Hippocampal formation (tissue), 2 donors: ENCODE measurements at regions not wholly inside any gene's neighbourhood (a gene's known extent, or its start where the extent isn't known, plus 50 kb on each side); places are given as distances from the start of the nearest gene placed in this dataset.

Experiments used
- DNase-seq, 2 donors: peaks; one replicate each; lab custom pipeline; 2025; lab: John Stamatoyannopoulos, UW

- DNase-seq: no peak
These were observed 125.8 kb downstream of the NTMT2 start for GRCh38 chr1:170271430-170272161.

GRCh38 chr1:170273291-170274130, 127.8 kb downstream of the NTMT2 start:
- no peak for DNase-seq

GRCh38 chr1:170274131-170274501, 128.4 kb downstream of the NTMT2 start:
- DNase-seq: no peak

- DNase-seq: no peak
These were observed 132.2 kb downstream of the NTMT2 start for GRCh38 chr1:170277985-170278384.

- DNase-seq: no peak
These were observed 138.3 kb downstream of the NTMT2 start for GRCh38 chr1:170284016-170284415.

GRCh38 chr1:170284512-170284911, 138.8 kb downstream of the NTMT2 start:
- no peak for DNase-seq

GRCh38 chr1:170284951-170285350, 139.2 kb downstream of the NTMT2 start:
- no peak for DNase-seq

GRCh38 chr1:170288155-170288554, 142.4 kb downstream of the NTMT2 start:
- no peak for DNase-seq

GRCh38 chr1:170290276-170290675, 144.5 kb downstream of the NTMT2 start:
- no peak for DNase-seq

- no peak for DNase-seq
These were observed 145.2 kb downstream of the NTMT2 start for GRCh38 chr1:170290991-170291390.

- no peak for DNase-seq
These were observed 145.8 kb downstream of the NTMT2 start for GRCh38 chr1:170291516-170291915.

- DNase-seq: no peak
These were observed 150.5 kb downstream of the NTMT2 start for GRCh38 chr1:170296211-170296610.

- no peak for DNase-seq
These were observed 150.9 kb downstream of the NTMT2 start for GRCh38 chr1:170296642-170297041.

GRCh38 chr1:170301596-170301995, 155.8 kb downstream of the NTMT2 start:
- DNase-seq: no peak

- DNase-seq: no peak
These were observed 157.3 kb downstream of the NTMT2 start for GRCh38 chr1:170303034-170303433.

GRCh38 chr1:170305777-170306512, 160.2 kb downstream of the NTMT2 start:
- no peak for DNase-seq

- DNase-seq: no peak
These were observed 160.8 kb downstream of the NTMT2 start for GRCh38 chr1:170306513-170306910.

GRCh38 chr1:170306948-170307347, 161.2 kb downstream of the NTMT2 start:
- no peak for DNase-seq

GRCh38 chr1:170307426-170307825, 161.7 kb downstream of the NTMT2 start:
- no peak for DNase-seq

- DNase-seq: no peak
These were observed 163.7 kb downstream of the NTMT2 start for GRCh38 chr1:170309389-170310013.

- no peak for DNase-seq
These were observed 164.3 kb downstream of the NTMT2 start for GRCh38 chr1:170310014-170310405.

GRCh38 chr1:170310951-170311350, 165.2 kb downstream of the NTMT2 start:
- no peak for DNase-seq
